Fibroblast of skin of right quadriceps (primary cell): ENCODE measurements at regions not wholly inside any gene's neighbourhood (a gene's known extent, or its start where the extent isn't known, plus 50 kb on each side); places are given as distances from the start of the nearest gene placed in this dataset.
"Not testable (repeated sequence)": the region's sequence is repeated elsewhere in the genome, so short reads cannot be mapped to it uniquely, and the experiment has no call there.

Source experiments
- DNase-seq: peaks from one replicate; pipeline ENCODE4 v3.0.0-alpha.2; 2013

DNA sequence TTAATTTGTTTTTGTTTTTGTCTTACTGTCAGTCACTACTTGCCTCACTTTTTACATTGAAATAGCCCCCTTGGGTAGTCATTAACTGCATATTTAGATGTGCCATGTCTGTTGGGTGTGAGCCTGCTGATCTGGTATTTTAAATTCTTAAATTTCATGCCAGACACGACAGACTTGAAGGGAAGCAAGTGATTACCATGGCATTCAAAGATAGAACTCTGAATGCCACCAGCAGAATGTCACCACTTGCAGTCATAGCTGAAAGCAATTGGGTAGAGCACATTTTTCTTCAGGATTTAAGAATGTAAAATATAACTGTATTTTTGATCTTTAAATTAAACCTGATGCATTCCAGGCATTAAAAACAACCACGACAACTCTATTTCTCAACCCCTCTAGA lies 396.5 kb upstream of the ATP10A start:
- DNase-seq = no peak

- not testable (repeated sequence) for DNase-seq
Measured at GRCh38 chr15:26244782-26245181, 381.7 kb upstream of the ATP10A start.

DNA sequence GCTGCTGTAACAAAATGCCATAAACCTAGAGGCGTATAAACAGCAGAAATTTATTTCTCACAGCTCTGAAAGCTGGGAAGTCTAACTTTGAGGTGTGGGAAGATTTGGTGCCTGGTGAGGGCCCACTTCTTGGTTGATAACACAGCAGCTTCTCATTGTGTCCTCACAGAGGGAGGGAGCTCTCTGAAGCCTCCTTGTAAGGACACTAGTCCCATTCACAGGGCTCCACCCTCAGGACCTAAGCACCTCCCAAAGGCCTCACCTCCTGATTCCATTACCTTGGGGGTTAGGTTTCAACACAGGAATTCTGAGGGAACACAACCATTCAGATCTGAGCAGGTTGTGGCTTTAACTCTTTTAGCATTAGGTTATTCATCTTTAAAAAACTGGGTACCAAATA lies 380.3 kb upstream of the ATP10A start:
- DNase-seq = no peak

GRCh38 chr15:26242565-26243071 lies 379.5 kb upstream of the ATP10A start:
- DNase-seq = no peak

DNA sequence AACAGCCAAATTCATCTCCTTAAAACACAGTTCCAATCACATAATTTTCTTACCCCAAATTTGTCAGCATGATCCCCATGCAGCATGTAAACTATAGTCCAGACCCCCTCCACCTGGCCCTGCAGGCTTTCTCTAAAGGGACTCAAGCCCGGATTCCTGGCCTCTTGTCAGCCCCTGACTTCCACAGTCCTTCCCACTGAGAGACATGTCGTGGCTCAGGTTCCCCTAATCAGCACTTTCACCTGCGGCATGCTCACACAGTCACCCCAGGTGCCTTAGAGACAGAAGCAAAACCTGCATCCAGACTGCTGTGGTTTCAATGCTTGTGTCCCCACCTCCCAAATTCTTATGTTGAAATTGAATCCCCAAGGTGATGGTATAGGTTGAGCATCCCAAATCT lies 372.7 kb upstream of the ATP10A start:
- no peak for DNase-seq

- no peak for DNase-seq
Measured at GRCh38 chr15:26234976-26235767, 372.0 kb upstream of the ATP10A start.

DNA sequence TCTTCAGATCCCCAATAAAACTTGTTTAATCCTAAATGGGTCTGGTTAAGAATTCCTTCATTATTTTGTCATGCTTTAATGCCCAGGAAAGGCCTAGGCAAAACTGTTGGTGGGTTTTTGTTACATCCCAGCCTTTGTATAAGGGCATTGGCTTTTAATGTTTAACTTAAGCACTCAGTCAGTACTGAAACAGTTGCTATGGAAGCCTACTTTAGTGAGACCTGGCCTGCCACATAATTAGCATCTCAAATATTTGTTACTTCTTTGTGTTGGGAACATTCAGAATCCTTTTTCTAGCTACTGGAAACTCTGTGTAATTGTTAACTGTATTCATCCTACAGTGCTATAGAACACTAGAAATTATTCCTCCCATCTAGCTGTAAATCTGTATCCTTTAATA lies 369.6 kb upstream of the ATP10A start:
- no peak for DNase-seq

DNA sequence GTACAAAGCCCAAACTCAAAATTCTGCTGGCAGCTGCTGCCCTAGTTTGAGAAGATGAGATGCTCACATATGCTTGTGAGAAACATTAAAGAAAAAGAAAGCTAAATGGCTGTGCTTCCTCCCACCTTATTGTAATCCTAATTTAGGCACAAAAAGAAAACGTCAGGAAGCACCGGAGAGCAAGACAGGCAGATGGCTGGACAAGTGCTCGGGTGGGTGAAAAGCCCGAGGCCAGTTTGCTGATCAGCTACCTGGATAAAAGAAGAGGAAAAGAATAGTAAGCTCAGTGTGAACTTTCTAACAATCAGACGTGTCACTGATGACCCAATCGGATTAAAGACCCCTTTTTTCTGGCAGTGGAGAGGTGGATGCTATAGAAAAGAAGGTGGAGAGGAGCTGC lies 368.0 kb upstream of the ATP10A start:
- DNase-seq = no peak

GRCh38 chr15:26224266-26224665 lies 361.1 kb upstream of the ATP10A start:
- DNase-seq = no peak

GRCh38 chr15:26223720-26224119 lies 360.6 kb upstream of the ATP10A start:
- no peak for DNase-seq

DNA sequence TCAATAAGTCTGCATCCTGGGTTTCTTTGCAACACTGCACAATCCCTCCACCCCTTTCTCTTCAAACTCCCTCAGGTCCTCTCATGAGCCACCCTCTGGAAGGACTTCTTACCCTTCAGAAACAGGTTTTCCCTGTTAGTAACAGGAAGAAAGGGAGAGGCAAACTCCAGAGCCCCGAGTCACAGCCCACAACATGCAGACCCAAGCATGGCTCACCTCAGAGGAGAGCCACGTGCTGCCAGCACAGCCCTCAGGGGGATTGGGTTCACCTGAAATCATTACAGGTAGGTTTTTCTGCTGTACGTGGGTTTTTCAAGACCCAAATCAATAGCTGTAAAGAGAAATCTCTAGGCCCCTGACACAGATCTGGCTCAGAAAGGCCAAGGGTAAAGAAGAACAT lies 359.7 kb upstream of the ATP10A start:
- no peak for DNase-seq

DNA sequence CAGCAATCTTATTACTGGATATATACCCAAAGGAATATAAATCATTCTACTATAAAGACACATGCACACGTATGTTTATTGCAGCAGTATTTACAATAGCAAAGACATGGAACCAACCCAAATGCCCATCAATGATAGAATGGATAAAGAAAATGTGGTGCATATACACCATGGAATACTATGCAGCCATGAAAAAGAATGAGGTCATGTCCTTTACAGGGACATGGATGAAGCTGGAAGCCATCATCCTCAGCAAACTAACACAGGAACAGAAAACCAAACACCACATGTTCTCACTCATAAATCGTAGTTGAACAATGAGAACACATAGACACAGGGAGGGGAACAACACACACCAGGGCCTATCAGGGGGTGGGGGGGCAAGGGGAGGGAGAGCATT lies 353.9 kb upstream of the ATP10A start:
- not testable (repeated sequence) for DNase-seq

DNA sequence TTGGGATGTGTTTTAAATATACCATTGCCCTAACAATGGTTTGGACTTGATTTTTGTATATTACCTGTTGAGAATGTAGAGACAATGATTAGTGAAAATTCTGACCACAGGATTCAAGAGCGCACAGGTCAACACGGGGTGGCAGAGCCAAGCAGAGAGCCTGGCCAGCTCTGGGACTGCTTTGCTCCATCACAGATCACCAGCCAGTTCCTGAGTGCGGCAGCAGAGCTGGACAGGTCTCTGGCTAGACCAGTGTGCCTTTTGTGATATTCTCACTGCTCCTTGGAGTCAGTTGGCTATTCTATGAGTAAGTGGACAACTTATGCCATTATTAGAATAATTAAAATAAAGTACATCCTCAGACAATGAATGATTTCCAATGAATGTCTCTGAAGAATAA lies 351.2 kb upstream of the ATP10A start:
- no peak for DNase-seq

DNA sequence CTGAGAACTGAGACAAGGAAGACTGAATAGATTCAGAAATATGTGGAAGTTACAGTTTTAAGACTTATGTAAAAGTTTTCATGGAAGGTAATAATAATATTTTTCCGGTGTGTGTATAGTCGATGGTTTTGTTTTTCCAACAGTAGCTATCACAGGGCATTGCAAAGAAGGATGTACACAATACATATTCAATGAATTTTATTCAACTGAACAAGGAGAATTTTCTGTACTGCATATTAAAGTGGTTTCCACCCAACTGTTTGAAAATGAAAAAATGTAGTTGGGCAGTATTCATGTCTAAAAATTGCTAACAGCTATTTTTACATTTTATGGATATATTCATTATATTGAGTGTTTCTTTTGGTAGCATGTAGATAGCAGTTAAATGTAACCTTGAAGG lies 350.3 kb upstream of the ATP10A start:
- no peak for DNase-seq

DNA sequence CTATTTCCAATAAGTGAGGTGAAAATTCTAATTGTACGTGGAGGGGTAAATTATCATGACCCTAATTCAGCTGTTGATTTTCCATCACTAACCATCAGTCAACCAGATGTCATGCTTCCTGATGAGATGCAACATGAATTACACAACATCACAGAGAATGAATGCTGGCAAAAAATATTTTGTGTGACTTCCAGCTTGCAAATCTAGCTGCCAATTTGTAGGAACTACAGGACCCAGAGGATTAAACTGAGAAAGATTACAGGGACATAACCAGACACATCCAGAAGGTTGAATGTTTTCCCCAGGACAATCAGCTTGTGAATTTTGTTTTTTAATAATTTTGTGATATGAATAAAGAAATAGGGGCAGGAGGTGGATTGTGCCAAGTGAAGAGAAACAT lies 349.0 kb upstream of the ATP10A start:
- no peak for DNase-seq

DNA sequence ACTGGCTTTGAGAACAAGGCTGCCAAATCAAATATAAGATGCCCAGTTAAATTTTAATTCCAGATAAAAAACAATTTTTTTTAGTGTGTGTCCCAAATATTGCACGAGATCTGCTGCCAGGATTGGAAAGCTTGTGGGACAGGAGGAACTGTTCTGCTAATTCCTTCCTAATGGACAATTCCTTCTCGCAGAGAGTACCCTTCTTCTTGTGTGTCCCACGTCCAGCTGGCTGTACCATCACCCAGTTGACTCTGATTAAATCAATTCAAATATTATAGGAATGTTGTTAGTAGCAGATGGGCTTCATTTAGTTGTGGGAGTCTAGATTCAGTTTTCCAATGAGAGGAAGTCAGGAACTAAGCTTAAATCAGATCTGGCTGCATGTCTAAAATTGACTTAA lies 347.9 kb upstream of the ATP10A start:
- no peak for DNase-seq

- no peak for DNase-seq
Measured at GRCh38 chr15:26201177-26201858, 338.2 kb upstream of the ATP10A start.

GRCh38 chr15:26200427-26200826 lies 337.3 kb upstream of the ATP10A start:
- DNase-seq = no peak

GRCh38 chr15:26197719-26198118 lies 334.6 kb upstream of the ATP10A start:
- DNase-seq = no peak

GRCh38 chr15:26197060-26197459 lies 333.9 kb upstream of the ATP10A start:
- DNase-seq = no peak

DNA sequence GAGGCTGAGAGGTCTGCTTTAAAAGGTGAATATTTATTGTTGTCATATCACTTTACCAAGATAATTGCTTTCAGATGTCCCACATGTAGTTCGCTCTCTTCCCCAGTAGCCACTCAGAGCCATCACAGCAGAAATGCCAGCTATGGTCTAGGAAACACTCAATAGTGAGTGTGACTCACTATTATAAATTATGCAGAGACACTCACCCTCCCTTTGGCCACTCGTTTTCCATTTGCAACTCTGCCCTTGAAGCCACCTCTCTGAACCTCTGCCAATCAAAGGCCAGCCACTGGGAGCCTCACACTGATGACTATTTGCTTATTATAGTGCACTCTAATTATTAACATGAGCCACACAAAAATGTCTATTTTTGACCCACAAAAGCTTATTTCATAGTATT lies 328.1 kb upstream of the ATP10A start:
- DNase-seq = peak; percentile 14

GRCh38 chr15:26186138-26186537 lies 323.0 kb upstream of the ATP10A start:
- DNase-seq = not testable (repeated sequence)

DNA sequence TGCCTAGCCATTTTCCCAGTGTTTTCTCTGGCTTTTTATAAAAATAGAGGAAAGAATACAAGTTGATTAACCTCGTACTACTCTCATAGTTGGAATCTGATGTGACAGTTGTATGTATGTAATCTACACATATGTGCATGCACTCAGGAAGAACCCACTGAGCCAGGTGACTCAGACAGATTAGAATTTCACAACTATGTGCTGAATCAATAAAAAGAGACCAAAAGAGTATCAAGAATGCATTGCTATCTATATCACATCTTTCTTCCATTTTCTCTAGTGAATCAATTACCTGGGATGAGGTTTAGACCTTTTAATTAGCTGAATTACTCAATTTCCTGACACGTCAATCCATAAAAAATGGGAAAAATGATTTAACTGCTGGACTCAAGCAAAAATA lies 319.3 kb upstream of the ATP10A start:
- peak; percentile 72 for DNase-seq

DNA sequence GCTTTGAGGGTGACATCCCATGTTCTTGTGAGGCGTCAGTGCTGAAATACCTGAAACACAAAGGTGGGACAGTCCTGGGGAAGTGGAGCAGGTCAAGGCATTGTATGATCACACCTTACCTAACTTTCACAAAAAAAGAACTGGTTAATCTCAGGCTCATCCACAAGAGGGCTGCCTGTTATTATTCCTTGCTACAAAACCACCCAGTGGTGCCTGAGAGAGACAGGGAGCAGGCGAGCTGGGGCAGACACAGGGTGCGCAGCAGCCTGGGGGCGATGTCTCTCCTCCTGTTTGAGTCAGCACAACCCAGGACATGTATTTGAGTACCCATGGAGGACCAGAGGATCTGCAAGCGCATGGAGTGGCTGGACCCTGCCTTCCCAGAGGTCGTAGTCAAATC lies 316.8 kb upstream of the ATP10A start:
- no peak for DNase-seq
